AML-193 (cell line): ENCODE measurements at regions not wholly inside any gene's neighbourhood (a gene's known extent, or its start where the extent isn't known, plus 50 kb on each side); places are given as distances from the start of the nearest gene placed in this dataset.

ENCODE experiments used
- DNase-seq, 2 experiments: peaks; one replicate each; lab custom pipeline; 2025; lab: John Stamatoyannopoulos, UW

- no peak for DNase-seq
These were observed 88.4 kb upstream of the PARP11 start for GRCh38 chr12:3961591-3961990.

- DNase-seq, result no peak
These were observed 86.8 kb upstream of the PARP11 start for GRCh38 chr12:3959799-3960560.

- no peak for DNase-seq
These were observed 85.3 kb upstream of the PARP11 start for GRCh38 chr12:3958534-3958933.

- DNase-seq, result no peak
These were observed 78.4 kb upstream of the PARP11 start for GRCh38 chr12:3951380-3952135.

GRCh38 chr12:3950714-3951320 is 77.6 kb upstream of the PARP11 start:
- no peak for DNase-seq

- DNase-seq, result no peak
These were observed 74.6 kb upstream of the PARP11 start for GRCh38 chr12:3947781-3948180.

- DNase-seq, result no peak
These were observed 72.5 kb upstream of the PARP11 start for GRCh38 chr12:3945671-3946070.

- DNase-seq, result no peak
These were observed 71.4 kb upstream of the PARP11 start for GRCh38 chr12:3944620-3945019.

GRCh38 chr12:3938042-3938544 is 64.9 kb upstream of the PARP11 start:
- DNase-seq, result no peak

- no peak for DNase-seq
These were observed 61.9 kb upstream of the PARP11 start for GRCh38 chr12:3935078-3935477.

- DNase-seq, result no peak
These were observed 60.6 kb upstream of the PARP11 start for GRCh38 chr12:3933819-3934192.

- no peak for DNase-seq
These were observed 60.0 kb upstream of the PARP11 start for GRCh38 chr12:3933074-3933818.

- DNase-seq, result no peak
These were observed 58.6 kb upstream of the PARP11 start for GRCh38 chr12:3931776-3932175.

- no peak for DNase-seq
These were observed 58.0 kb upstream of the PARP11 start for GRCh38 chr12:3931206-3931605.

- DNase-seq, result no peak
These were observed 56.8 kb upstream of the PARP11 start for GRCh38 chr12:3929875-3930615.

GRCh38 chr12:3928538-3929184 is 55.5 kb upstream of the PARP11 start:
- DNase-seq, result no peak

- DNase-seq, result no peak
These were observed 52.4 kb upstream of the PARP11 start for GRCh38 chr12:3925621-3926020.

- no peak for DNase-seq
These were observed 51.6 kb upstream of the PARP11 start for GRCh38 chr12:3924761-3925160.

GRCh38 chr12:3923021-3923420 is 49.8 kb upstream of the PARP11 start:
- no peak for DNase-seq
